NT2/D1 (cell line): ENCODE measurements at regions not wholly inside any gene's neighbourhood (a gene's known extent, or its start where the extent isn't known, plus 50 kb on each side); places are given as distances from the start of the nearest gene placed in this dataset.

ENCODE experiments used
- SUZ12 ChIP-seq: IDR thresholded peaks from 2 replicates; pipeline ENCODE4 v1.6.1; 2011; ENCODE audit not compliant: insufficient read length, insufficient read depth; ENCODE audit errors: extremely low read depth
- ZNF274 ChIP-seq: IDR thresholded peaks from 2 replicates; pipeline ENCODE4 v1.6.1; 2011; ENCODE audit warnings: mild to moderate bottlenecking, low read depth, low read length

GRCh38 chr2:120421126-120421829 lies 75.3 kb downstream of the INHBB start:
- no peak for TF ChIP-seq ZNF274
- TF ChIP-seq SUZ12: no peak
